ENCODE measurements at regions not wholly inside any gene's neighbourhood (a gene's known extent, or its start where the extent isn't known, plus 50 kb on each side); places are given as distances from the start of the nearest gene placed in this dataset.

- no peak for DNase-seq
Observed at GRCh38 chr5:133704411-133704810, 92.1 kb upstream of the FSTL4 start.

GRCh38 chr5:133703935-133704334 is 91.6 kb upstream of the FSTL4 start:
- DNase-seq = no peak

- no peak for DNase-seq
Observed at GRCh38 chr5:133702791-133703770, 90.7 kb upstream of the FSTL4 start.

- DNase-seq = no peak
Observed at GRCh38 chr5:133701871-133702270, 89.5 kb upstream of the FSTL4 start.

GRCh38 chr5:133700251-133700650 is 87.9 kb upstream of the FSTL4 start:
- no peak for DNase-seq

GRCh38 chr5:133698646-133699526 is 86.5 kb upstream of the FSTL4 start:
- DNase-seq = no peak

- DNase-seq = no peak
Observed at GRCh38 chr5:133698259-133698554, 85.9 kb upstream of the FSTL4 start.

GRCh38 chr5:133697536-133698258 is 85.4 kb upstream of the FSTL4 start:
- DNase-seq = no peak

- no peak for DNase-seq
Observed at GRCh38 chr5:133696782-133697507, 84.6 kb upstream of the FSTL4 start.

GRCh38 chr5:133696006-133696584 is 83.8 kb upstream of the FSTL4 start:
- DNase-seq = no peak

- DNase-seq = no peak
Observed at GRCh38 chr5:133694181-133694831, 82.0 kb upstream of the FSTL4 start.

- DNase-seq = no peak
Observed at GRCh38 chr5:133691448-133691847, 79.1 kb upstream of the FSTL4 start.

- no peak for DNase-seq
Observed at GRCh38 chr5:133690746-133691145, 78.4 kb upstream of the FSTL4 start.

- DNase-seq = no peak
Observed at GRCh38 chr5:133688391-133688790, 76.0 kb upstream of the FSTL4 start.

- DNase-seq = peak; percentile 48
Observed at GRCh38 chr5:133687212-133688061, 75.1 kb upstream of the FSTL4 start.

GRCh38 chr5:133686566-133686965 is 74.2 kb upstream of the FSTL4 start:
- DNase-seq = no peak

GRCh38 chr5:133685402-133686018 is 73.2 kb upstream of the FSTL4 start:
- no peak for DNase-seq

- DNase-seq = no peak
Observed at GRCh38 chr5:133683646-133684596, 71.6 kb upstream of the FSTL4 start.

GRCh38 chr5:133682451-133682850 is 70.1 kb upstream of the FSTL4 start:
- DNase-seq = no peak
